Urinary bladder (tissue), 3 donors: ENCODE measurements at regions not wholly inside any gene's neighbourhood (a gene's known extent, or its start where the extent isn't known, plus 50 kb on each side); places are given as distances from the start of the nearest gene placed in this dataset.
"Not testable (repeated sequence)": the region's sequence is repeated elsewhere in the genome, so short reads cannot be mapped to it uniquely, and the experiment has no call there.

Experiments
- DNase-seq: peaks from one replicate; pipeline ENCODE4 v3.0.0-alpha.2; 2015; ENCODE audit errors: extremely low spot score
- H3K27ac ChIP-seq: one replicate; pipeline ENCODE4 v1.5.1; 2013; ENCODE audit warnings: low read depth, mild to moderate bottlenecking, moderate library complexity
- H3K36me3 ChIP-seq: one replicate; pipeline ENCODE4 v1.6.1; 2013; ENCODE audit warnings: mild to moderate bottlenecking, moderate library complexity; ENCODE audit not compliant: insufficient read depth
- H3K4me1 ChIP-seq: one replicate; pipeline ENCODE4 v1.6.1; 2013; ENCODE audit warnings: mild to moderate bottlenecking, moderate library complexity; ENCODE audit not compliant: insufficient read depth
- H3K4me3 ChIP-seq: one replicate; pipeline ENCODE4 v1.5.1; 2013; ENCODE audit warnings: low read depth, low read length
- WGBS: extraction: QIAGEN DNeasy Blood & Tissue Kit; methylation state at CpG from one replicate; pipeline ENCODE4 v1.1.7; 2013; 5-methylcytosine and 5-hydroxymethylcytosine counted together
- donor health status: healthy with polysubstance abuse.
- donor health status: healthy.

DNA sequence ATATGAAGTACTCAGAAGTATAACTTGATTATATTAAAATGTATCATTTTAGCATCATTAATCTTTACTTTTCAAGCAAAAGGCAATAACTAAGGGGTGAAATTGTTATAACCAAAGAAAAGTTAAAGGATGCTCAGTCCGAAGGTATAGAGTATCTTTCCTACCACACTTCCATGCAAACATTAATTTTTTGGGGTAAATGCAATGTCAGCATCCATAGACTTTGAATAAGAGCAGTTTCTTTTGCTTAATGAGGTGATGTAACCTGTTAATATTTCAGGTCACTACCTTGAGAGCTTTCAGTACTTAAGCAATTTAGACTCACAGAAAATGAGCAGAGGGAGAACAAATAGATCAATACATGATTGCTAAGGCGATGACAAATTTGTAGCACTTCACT is 1093.5 kb downstream of the PLA2G4A start:
- WGBS: 96% methylated on average over 2 of the region's 2 CpGs
- H3K4me1 ChIP-seq: no peaks in the 10 kb centered on the region
- no peaks in the 10 kb centered on the region for H3K36me3 ChIP-seq
- DNase-seq: no peak
- no peak overlapping the region for H3K4me3 ChIP-seq
- H3K27ac ChIP-seq: no peak overlapping the region

GRCh38 chr1:187924252-187924651 is 1095.5 kb downstream of the PLA2G4A start:
- no peak for DNase-seq
- 83% methylated on average over 3 of the region's 3 CpGs for WGBS
- H3K36me3 ChIP-seq: no peaks in the 10 kb centered on the region
- H3K27ac ChIP-seq: no peak overlapping the region
- H3K4me1 ChIP-seq: no peaks in the 10 kb centered on the region
- H3K4me3 ChIP-seq: no peak overlapping the region

DNA sequence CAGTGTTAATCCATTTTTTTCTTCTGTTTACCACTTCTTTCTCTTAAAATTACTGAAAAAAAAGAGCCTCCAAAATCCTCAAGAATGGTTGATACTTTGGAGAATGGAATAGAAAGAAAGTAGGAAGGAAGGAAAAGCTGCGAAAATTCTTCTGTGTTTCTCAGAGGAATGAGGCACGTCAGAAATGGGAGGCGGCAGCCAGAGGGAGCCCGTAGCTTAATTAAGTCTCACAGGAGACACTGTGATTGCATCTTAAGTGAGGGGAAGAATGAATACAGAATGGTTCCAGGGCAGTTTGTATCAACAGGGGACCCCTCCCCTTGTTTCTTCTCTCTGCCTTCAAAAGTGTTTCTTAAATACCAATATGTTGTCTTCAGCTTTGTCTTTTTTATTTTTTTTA is 1099.5 kb downstream of the PLA2G4A start:
- Histone ChIP-seq H3K36me3 (no peaks in the 10 kb centered on the region), H3K4me3 (no peak overlapping the region), H3K4me1 (no peaks in the 10 kb centered on the region), H3K27ac (no peak overlapping the region)
- WGBS: 51% methylated on average over 4 of the region's 4 CpGs
- peak; percentile 4 for DNase-seq

GRCh38 chr1:187928696-187929095 is 1099.9 kb downstream of the PLA2G4A start:
- H3K4me3 ChIP-seq: no peak overlapping the region
- DNase-seq: no peak
- no peaks in the 10 kb centered on the region for H3K4me1 ChIP-seq
- 52% methylated on average over 2 of the region's 2 CpGs for WGBS
- H3K27ac ChIP-seq: no peak overlapping the region
- no peaks in the 10 kb centered on the region for H3K36me3 ChIP-seq

GRCh38 chr1:187931776-187932175 is 1103.0 kb downstream of the PLA2G4A start:
- H3K4me3 ChIP-seq: no peak overlapping the region
- H3K36me3 ChIP-seq: no peaks in the 10 kb centered on the region
- H3K4me1 ChIP-seq: no peaks in the 10 kb centered on the region
- no peak for DNase-seq
- WGBS: 72% methylated on average over 7 of the region's 7 CpGs
- H3K27ac ChIP-seq: no peak overlapping the region

- WGBS: 94% methylated on average over 3 of the region's 3 CpGs
- H3K4me1 ChIP-seq: no peaks in the 10 kb centered on the region
Measured at GRCh38 chr1:187933562-187934419, 1105.0 kb downstream of the PLA2G4A start.

DNA sequence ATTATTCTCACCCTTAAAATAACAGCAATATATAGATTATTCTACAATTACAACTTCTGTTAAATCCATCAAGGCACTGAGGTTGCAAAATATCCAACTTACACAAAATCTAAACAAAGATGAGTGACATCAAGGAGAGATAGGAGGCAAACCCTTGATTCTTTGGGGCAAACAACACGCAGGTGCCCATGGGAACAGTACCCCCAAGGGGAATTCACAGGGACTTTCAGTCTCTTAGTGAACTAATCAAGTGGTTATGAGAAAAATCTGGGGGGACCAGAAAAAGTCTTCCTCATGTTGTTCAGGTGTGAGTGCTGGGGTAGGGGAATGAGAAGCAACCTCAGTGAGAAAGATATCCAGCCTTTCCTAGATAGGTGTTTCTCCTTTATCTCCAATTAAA is 1107.9 kb downstream of the PLA2G4A start:
- Histone ChIP-seq H3K36me3 (no peaks in the 10 kb centered on the region), H3K27ac (no peak overlapping the region), H3K4me1 (no peaks in the 10 kb centered on the region), H3K4me3 (no peak overlapping the region)
- DNase-seq: no peak
- 81% methylated on average over 1 of the region's 1 CpG for WGBS

More at GRCh38 chr1:187933562-187934419, 1105.0 kb downstream of the PLA2G4A start:
- DNase-seq: no peak
- H3K36me3 ChIP-seq: no peaks in the 10 kb centered on the region
- no peak overlapping the region for H3K4me3 ChIP-seq
- H3K27ac ChIP-seq: no peak overlapping the region

- no peak for DNase-seq
- Histone ChIP-seq H3K4me1 (no peaks in the 10 kb centered on the region), H3K4me3 (no peak overlapping the region), H3K36me3 (no peaks in the 10 kb centered on the region), H3K27ac (no peak overlapping the region)
- 72% methylated on average over 2 of the region's 2 CpGs for WGBS
Measured at GRCh38 chr1:187938092-187938491, 1109.3 kb downstream of the PLA2G4A start.

DNA sequence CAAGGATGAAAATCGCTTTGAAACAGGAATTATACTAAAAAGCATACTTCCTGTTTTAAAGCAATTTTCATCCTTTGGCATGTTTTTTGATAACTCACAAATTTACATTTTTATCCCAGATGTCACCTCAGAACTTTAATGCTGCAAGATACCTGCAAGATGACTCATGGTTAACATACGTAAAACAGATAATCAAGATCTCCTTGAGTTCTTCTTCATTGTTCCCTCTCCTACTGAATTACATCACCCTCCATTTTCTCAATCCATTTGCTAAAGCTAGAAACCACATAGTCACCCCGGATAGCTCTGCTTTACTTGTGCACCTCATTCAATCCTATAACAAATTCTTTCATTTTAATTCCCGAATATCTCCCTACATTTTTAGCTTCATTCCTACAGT is 1114.2 kb downstream of the PLA2G4A start:
- DNase-seq: no peak
- H3K4me1 ChIP-seq: no peaks in the 10 kb centered on the region
- 94% methylated on average over 4 of the region's 4 CpGs for WGBS
- H3K4me3 ChIP-seq: no peak overlapping the region
- H3K27ac ChIP-seq: no peak overlapping the region
- H3K36me3 ChIP-seq: no peaks in the 10 kb centered on the region

GRCh38 chr1:187943606-187944403 is 1115.1 kb downstream of the PLA2G4A start:
- no peak overlapping the region for H3K4me3 ChIP-seq
- H3K27ac ChIP-seq: no peak overlapping the region
- no peaks in the 10 kb centered on the region for H3K4me1 ChIP-seq
- no peaks in the 10 kb centered on the region for H3K36me3 ChIP-seq
- no peak for DNase-seq
- WGBS: 67% methylated on average over 2 of the region's 2 CpGs

DNA sequence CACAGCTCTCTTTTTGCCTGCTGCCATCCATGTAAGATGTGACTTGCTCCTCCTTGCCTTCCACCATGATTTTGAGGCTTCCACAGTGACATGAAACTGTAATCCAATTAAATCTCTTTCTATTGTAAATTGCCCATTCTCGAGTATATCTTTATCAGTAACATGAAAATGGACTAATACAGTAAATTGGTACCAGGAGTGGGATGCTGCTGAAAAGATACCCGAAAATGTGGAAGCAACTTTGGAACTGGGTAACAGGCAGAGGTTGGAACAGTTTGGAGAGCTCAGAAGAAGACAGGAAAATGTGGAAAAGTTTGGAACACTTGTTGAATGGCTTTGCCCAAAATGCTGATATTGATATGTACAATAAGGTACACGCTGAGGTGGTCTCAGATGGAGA is 1117.9 kb downstream of the PLA2G4A start:
- not testable (repeated sequence) for DNase-seq, H3K36me3 ChIP-seq, H3K4me1 ChIP-seq, H3K4me3 ChIP-seq, H3K27ac ChIP-seq
- 87% methylated on average over 3 of the region's 3 CpGs for WGBS

GRCh38 chr1:187947359-187947758 is 1118.6 kb downstream of the PLA2G4A start:
- Histone ChIP-seq H3K4me1 (no peaks in the 10 kb centered on the region), H3K4me3 (no peak overlapping the region), H3K27ac (no peak overlapping the region), H3K36me3 (no peaks in the 10 kb centered on the region)
- no peak for DNase-seq

- Histone ChIP-seq H3K27ac (no peak overlapping the region), H3K36me3 (no peaks in the 10 kb centered on the region), H3K4me1 (no peaks in the 10 kb centered on the region), H3K4me3 (no peak overlapping the region)
- no peak for DNase-seq
- WGBS: 88% methylated on average over 1 of the region's 1 CpG
Measured at GRCh38 chr1:187948170-187948794, 1119.5 kb downstream of the PLA2G4A start.

DNA sequence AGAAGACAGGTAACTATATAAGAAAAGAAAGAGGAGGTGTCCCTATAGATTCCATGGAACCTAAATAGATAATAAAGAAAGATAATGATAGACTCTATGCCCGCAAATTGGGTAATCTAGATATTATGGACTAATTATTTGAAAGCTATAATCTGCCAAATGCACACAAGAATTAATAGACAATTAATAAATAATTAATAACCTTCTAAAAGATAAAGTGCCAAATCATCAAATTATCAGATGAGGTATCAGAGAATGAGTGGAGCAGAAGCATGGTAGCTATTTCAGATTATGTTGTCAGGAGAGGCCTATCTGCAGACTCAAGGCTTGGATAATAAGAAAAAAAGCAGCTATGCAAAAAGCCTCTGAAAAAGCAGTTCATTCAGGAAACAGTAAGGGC is 1120.8 kb downstream of the PLA2G4A start:
- H3K4me3 ChIP-seq: no peak overlapping the region
- no peak for DNase-seq
- no peaks in the 10 kb centered on the region for H3K36me3 ChIP-seq
- WGBS: 90% methylated on average over 1 of the region's 1 CpG
- H3K4me1 ChIP-seq: no peaks in the 10 kb centered on the region
- H3K27ac ChIP-seq: no peak overlapping the region
